ENCODE measurements at regions not wholly inside any gene's neighbourhood (a gene's known extent, or its start where the extent isn't known, plus 50 kb on each side); places are given as distances from the start of the nearest gene placed in this dataset.
"Not testable (repeated sequence)": the region's sequence is repeated elsewhere in the genome, so short reads cannot be mapped to it uniquely, and the experiment has no call there.

DNA sequence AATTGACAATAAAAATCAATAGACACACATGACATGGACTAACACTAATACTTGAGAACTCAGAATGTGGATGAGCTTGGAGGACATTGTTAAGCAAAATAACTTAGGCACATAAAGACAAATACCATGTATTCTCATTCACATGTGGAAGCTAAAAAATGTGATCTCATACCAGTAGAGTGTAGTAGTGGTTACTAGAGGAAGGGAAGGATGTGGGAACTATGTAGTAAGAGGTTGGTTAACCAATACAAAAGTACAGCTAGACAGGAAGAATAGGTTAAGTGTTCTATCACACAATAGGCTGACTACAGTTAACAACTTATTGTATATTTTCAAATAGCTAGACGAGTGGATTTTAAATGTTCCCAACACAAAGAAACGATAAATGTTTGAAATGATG lies 415.8 kb upstream of the KLF12 start:
- DNase-seq (ENCODE audit: low spot score in 2 of 2): no peak
- Histone ChIP-seq H3K27me3 (no peaks in the 10 kb centered on the region), H3K36me3 (no peaks in the 10 kb centered on the region), H3K4me1 (no peaks in the 10 kb centered on the region), H3K4me3 (no peak overlapping the region), H3K27ac (no peak overlapping the region), H3K9me3 (no peaks in the 10 kb centered on the region)
- intact Hi-C loops (cut with DNase I; ENCODE audit: low total_unique reads): no loop called here
- TF ChIP-seq POLR2AphosphoS5 (IDR thresholded peaks at IDR 0.05) (no peak), POLR2A (IDR thresholded peaks at IDR 0.05) (no peak)
- TF ChIP-seq, protein P1, sequence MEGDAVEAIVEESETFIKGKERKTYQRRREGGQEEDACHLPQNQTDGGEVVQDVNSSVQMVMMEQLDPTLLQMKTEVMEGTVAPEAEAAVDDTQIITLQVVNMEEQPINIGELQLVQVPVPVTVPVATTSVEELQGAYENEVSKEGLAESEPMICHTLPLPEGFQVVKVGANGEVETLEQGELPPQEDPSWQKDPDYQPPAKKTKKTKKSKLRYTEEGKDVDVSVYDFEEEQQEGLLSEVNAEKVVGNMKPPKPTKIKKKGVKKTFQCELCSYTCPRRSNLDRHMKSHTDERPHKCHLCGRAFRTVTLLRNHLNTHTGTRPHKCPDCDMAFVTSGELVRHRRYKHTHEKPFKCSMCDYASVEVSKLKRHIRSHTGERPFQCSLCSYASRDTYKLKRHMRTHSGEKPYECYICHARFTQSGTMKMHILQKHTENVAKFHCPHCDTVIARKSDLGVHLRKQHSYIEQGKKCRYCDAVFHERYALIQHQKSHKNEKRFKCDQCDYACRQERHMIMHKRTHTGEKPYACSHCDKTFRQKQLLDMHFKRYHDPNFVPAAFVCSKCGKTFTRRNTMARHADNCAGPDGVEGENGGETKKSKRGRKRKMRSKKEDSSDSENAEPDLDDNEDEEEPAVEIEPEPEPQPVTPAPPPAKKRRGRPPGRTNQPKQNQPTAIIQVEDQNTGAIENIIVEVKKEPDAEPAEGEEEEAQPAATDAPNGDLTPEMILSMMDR (IDR thresholded peaks at IDR 0.05): no peak

DNA sequence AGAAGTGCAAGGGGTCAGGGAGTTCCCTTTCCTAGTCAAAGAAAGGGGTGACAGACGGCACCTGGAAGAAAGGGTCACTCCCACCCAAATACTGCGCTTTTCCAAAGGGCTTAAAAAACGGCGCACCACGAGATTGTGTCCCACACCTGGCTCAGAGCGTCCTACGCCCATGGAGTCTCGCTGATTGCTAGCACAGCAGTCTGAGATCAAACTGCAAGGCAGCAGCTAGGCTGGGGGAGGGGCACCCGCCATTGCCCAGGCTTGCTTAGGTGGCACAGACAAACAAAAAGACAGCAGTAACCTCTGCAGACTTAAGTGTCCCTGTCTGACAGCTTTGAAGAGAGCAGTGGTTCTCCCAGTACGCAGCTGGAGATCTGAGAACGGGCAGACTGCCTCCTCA lies 402.4 kb upstream of the KLF12 start:
- H3K4me1 ChIP-seq; H3K27ac ChIP-seq; intact Hi-C loops (cut with DNase I; ENCODE audit: low total_unique reads); H3K27me3 ChIP-seq; H3K4me3 ChIP-seq; H3K9me3 ChIP-seq; DNase-seq (ENCODE audit: low spot score in 2 of 2); H3K36me3 ChIP-seq: not testable (repeated sequence)

DNA sequence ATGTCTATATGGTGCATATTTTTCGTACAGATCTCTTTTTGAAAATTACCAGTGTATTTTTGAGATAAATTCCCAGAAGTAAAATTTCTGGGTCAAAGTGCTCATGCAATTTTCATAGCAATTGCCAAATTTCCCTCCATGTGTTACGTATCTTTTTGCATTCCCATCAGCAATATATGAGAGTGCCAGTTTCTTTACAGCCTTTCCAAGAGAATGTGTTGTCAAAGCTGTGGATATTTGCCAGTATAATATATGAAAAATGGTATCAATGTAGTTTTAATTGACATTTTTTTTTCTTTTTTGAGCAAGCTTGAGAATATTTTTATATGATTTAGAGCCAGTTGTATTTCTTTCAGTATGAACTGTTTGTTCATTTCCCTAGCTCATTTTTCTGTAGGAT lies 399.0 kb upstream of the KLF12 start:
- H3K9me3 ChIP-seq: no peaks in the 10 kb centered on the region
- intact Hi-C loops (cut with DNase I; ENCODE audit: low total_unique reads): no loop called here
- no peaks in the 10 kb centered on the region for H3K36me3 ChIP-seq
- TF ChIP-seq, protein P1 (IDR thresholded peaks at IDR 0.05): no peak
- TF ChIP-seq POLR2A (IDR thresholded peaks at IDR 0.05) (no peak), POLR2AphosphoS5 (IDR thresholded peaks at IDR 0.05) (no peak)
- H3K27ac ChIP-seq: no peak overlapping the region
- H3K4me3 ChIP-seq: no peak overlapping the region
- H3K27me3 ChIP-seq: no peaks in the 10 kb centered on the region
- no peak for DNase-seq (ENCODE audit: low spot score in 2 of 2)
- H3K4me1 ChIP-seq: no peaks in the 10 kb centered on the region

DNA sequence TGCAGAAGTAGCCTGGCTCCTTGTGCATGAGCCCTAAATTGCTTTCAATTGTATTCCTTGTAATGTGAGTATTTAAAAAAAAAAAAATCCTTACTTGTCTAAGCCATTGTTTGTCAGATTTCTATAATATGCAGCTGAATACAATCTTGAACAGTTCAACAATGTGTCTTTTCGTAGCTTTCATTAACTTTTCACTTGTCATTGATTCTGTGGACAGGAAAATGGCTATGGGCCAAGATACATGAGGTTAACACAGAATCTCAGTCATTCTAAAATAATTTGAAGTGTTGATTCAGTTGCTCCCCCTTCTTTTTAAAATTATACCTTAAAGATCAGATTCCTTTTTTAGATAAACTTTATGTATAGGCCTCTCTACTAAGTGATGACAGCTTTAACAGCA lies 395.8 kb upstream of the KLF12 start:
- no peak for DNase-seq (ENCODE audit: low spot score in 2 of 2)
- no peaks in the 10 kb centered on the region for H3K27me3 ChIP-seq
- H3K36me3 ChIP-seq: no peaks in the 10 kb centered on the region
- H3K9me3 ChIP-seq: no peaks in the 10 kb centered on the region
- intact Hi-C loops (cut with DNase I; ENCODE audit: low total_unique reads): no loop called here
- TF ChIP-seq POLR2AphosphoS5 (IDR thresholded peaks at IDR 0.05) (no peak), POLR2A (IDR thresholded peaks at IDR 0.05) (no peak)
- TF ChIP-seq, protein P1 (IDR thresholded peaks at IDR 0.05): no peak
- no peak overlapping the region for H3K27ac ChIP-seq
- H3K4me3 ChIP-seq: no peak overlapping the region
- H3K4me1 ChIP-seq: no peaks in the 10 kb centered on the region

DNA sequence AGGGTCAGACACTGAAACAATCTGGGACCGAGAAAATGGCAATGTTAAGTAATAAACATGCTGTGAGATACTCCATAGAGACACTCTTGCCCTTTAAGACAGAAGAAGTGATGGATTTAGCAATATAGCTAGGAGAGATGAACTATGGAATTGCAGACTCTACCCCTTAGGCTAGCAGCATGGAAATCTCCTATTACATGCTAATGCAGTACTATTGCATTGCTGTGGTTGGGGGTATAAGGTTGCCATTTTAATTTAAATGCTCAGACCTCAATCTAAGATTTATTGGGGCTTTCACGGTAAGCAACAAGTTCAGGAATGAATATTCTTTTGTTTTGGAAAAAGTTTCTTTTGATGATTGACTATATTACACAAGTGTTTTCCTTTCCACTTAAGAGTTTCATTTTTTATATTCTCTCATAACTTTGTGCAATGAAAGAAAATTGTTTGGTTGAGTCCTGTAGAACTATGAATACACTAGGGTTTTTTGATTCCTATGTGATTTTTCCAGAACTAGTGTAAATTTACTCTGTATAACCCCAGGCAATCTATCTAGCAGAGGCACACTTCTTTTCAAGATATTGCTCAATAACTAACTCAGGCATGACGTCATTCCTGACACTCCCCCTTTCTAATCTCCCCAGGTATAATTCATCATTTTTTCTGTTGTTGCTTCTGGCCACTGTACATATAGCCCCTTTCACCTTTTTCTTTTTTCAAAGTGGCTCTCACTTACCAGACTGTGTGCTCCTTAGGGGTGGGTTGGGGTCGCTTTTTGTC lies 394.7 kb upstream of the KLF12 start:
- Histone ChIP-seq H3K36me3 (no peaks in the 10 kb centered on the region), H3K4me1 (no peaks in the 10 kb centered on the region), H3K27ac (no peak overlapping the region), H3K9me3 (no peaks in the 10 kb centered on the region), H3K4me3 (no peak overlapping the region), H3K27me3 (no peaks in the 10 kb centered on the region)
- intact Hi-C loops (cut with DNase I; ENCODE audit: low total_unique reads): no loop called here
- no peak for DNase-seq (ENCODE audit: low spot score in 2 of 2)
- TF ChIP-seq POLR2AphosphoS5 (IDR thresholded peaks at IDR 0.05) (no peak), POLR2A (IDR thresholded peaks at IDR 0.05) (no peak)
- TF ChIP-seq, protein P1 (IDR thresholded peaks at IDR 0.05): no peak

Measured in breast epithelium (tissue), 4 donors.